Thymus (tissue), 11 donors: ENCODE measurements at regions not wholly inside any gene's neighbourhood (a gene's known extent, or its start where the extent isn't known, plus 50 kb on each side); places are given as distances from the start of the nearest gene placed in this dataset.
"Not testable (repeated sequence)": the region's sequence is repeated elsewhere in the genome, so short reads cannot be mapped to it uniquely, and the experiment has no call there.

Experiments
- DNase-seq, 9 donors: peaks; one replicate each; pipeline ENCODE4 v3.0.0-alpha.2; 2013; ENCODE audit warnings: low spot score in 9 of 9, low read depth in 6 of 9, missing footprints in 1 of 9
- H3K27ac ChIP-seq, 2 donors: one replicate each; pipeline ENCODE4 v1.5.1; 2013; ENCODE audit warnings: control low read depth in 1 of 2, low read depth in 1 of 2, low read length in 1 of 2, mild to moderate bottlenecking in 1 of 2, moderate library complexity in 1 of 2
- H3K27me3 ChIP-seq, 2 donors: one replicate each; pipeline ENCODE4 v1.5.1; 2013; ENCODE audit warnings: low read length in 1 of 2; ENCODE audit not compliant: control insufficient read depth in 2 of 2, insufficient read depth in 1 of 2
- H3K36me3 ChIP-seq, 2 donors: one replicate each; pipeline ENCODE4 v1.5.1; 2013; ENCODE audit warnings: low read length in 1 of 2, mild to moderate bottlenecking in 1 of 2, moderate library complexity in 1 of 2; ENCODE audit not compliant: control insufficient read depth in 2 of 2, insufficient read depth in 2 of 2
- H3K4me1 ChIP-seq, 2 donors: one replicate each; pipeline ENCODE4 v1.5.1; 2013; ENCODE audit warnings: low read length in 2 of 2; ENCODE audit not compliant: control insufficient read depth in 2 of 2, insufficient read depth in 2 of 2
- H3K4me3 ChIP-seq, 2 donors: one replicate each; pipeline ENCODE4 v1.5.1; 2013; ENCODE audit warnings: low read length in 2 of 2, control low read depth in 1 of 2, mild to moderate bottlenecking in 1 of 2
- H3K9me3 ChIP-seq, 2 donors: one replicate each; pipeline ENCODE4 v1.5.1; 2013; ENCODE audit warnings: low read length in 1 of 2, mild to moderate bottlenecking in 1 of 2; ENCODE audit not compliant: control insufficient read depth in 2 of 2, insufficient read depth in 1 of 2
- WGBS: extraction: QIAGEN DNeasy Blood & Tissue Kit; methylation state at CpG from one replicate; pipeline ENCODE4 v1.1.7; 2013; 5-methylcytosine and 5-hydroxymethylcytosine counted together
- donor health status: healthy.

- Histone ChIP-seq H3K4me3 (no peak overlapping the region), H3K9me3 (no peaks in the 10 kb centered on the region), H3K36me3 (no peaks in the 10 kb centered on the region), H3K27me3 (no peaks in the 10 kb centered on the region), H3K4me1 (no peaks in the 10 kb centered on the region), H3K27ac (no peak overlapping the region)
- WGBS: 79% methylated on average over 2 of the region's 2 CpGs
- DNase-seq: no peak
Observed at GRCh38 chr14:30194741-30195148, 267.1 kb upstream of the PRKD1 start.

- Histone ChIP-seq H3K9me3 (no peaks in the 10 kb centered on the region), H3K27me3 (no peaks in the 10 kb centered on the region), H3K27ac (no peak overlapping the region), H3K4me3 (no peak overlapping the region), H3K36me3 (no peaks in the 10 kb centered on the region), H3K4me1 (no peaks in the 10 kb centered on the region)
- WGBS: 66% methylated on average over 3 of the region's 3 CpGs
- DNase-seq: no peak
Observed at GRCh38 chr14:30195941-30196340, 268.3 kb upstream of the PRKD1 start.

- no peaks in the 10 kb centered on the region for H3K27me3 ChIP-seq
- WGBS: 94% methylated on average over 2 of the region's 2 CpGs
- H3K36me3 ChIP-seq: no peaks in the 10 kb centered on the region
- no peaks in the 10 kb centered on the region for H3K4me1 ChIP-seq
- no peak overlapping the region for H3K4me3 ChIP-seq
- DNase-seq: no peak
- no peak overlapping the region for H3K27ac ChIP-seq
- H3K9me3 ChIP-seq: no peaks in the 10 kb centered on the region
Observed at GRCh38 chr14:30196861-30197260, 269.2 kb upstream of the PRKD1 start.

DNA sequence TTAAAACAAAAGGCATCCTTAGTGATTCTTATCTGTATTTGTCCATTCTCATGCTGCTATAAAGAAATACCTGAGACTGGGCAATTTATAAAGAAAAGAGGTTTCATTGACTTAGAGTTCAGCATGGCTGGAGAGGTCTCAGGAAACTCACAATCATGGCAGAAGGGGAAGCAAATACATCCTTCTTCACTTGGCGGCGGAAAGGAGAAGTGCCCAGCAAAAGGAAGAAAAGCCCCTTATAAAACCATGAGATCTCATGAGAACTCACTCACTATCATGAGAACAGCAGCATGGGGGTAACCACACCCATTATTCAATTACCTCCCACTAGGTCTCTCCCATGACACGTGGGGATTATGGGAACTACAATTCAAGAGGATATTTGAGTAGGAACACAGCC is 271.1 kb upstream of the PRKD1 start:
- not testable (repeated sequence) for H3K9me3 ChIP-seq, H3K4me3 ChIP-seq, H3K4me1 ChIP-seq, H3K36me3 ChIP-seq, H3K27ac ChIP-seq, DNase-seq, H3K27me3 ChIP-seq
- WGBS: 26% methylated on average over 3 of the region's 3 CpGs

- no peak for DNase-seq
- WGBS: 96% methylated on average over 2 of the region's 2 CpGs
- no peaks in the 10 kb centered on the region for H3K27me3 ChIP-seq
Observed at GRCh38 chr14:30204431-30204980, 276.9 kb upstream of the PRKD1 start.

GRCh38 chr14:30209136-30209535 is 281.5 kb upstream of the PRKD1 start:
- WGBS: 90% methylated on average over 1 of the region's 1 CpG
- H3K4me1 ChIP-seq: no peaks in the 10 kb centered on the region
- H3K4me3 ChIP-seq: no peak overlapping the region
- no peak overlapping the region for H3K27ac ChIP-seq
- no peaks in the 10 kb centered on the region for H3K36me3 ChIP-seq
- no peak for DNase-seq
- no peaks in the 10 kb centered on the region for H3K27me3 ChIP-seq
- no peaks in the 10 kb centered on the region for H3K9me3 ChIP-seq

More at GRCh38 chr14:30204431-30204980, 276.9 kb upstream of the PRKD1 start:
- Histone ChIP-seq H3K27ac (no peak overlapping the region), H3K4me3 (no peak overlapping the region), H3K4me1 (no peaks in the 10 kb centered on the region), H3K9me3 (no peaks in the 10 kb centered on the region), H3K36me3 (no peaks in the 10 kb centered on the region)

DNA sequence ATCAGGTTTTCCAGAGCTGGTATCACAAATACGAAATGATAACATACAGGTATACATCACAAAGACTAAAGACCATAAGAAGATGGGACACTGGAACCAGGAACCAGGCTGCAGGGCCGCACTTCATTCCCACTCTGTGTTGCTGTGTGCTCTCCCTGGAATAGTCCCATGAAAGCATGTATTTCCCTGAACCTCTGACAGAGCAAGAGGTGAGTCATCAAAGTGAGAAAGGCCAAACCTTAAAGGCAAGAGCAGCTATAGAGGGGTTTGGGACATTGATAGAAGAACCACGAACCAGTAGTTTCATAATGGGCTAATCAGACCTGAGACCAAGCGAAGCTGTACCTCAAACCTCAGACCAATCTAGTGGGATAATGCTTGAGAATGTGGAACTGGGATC is 283.0 kb upstream of the PRKD1 start:
- 92% methylated on average over 4 of the region's 4 CpGs for WGBS
- no peaks in the 10 kb centered on the region for H3K36me3 ChIP-seq
- no peak overlapping the region for H3K27ac ChIP-seq
- H3K9me3 ChIP-seq: no peaks in the 10 kb centered on the region
- no peaks in the 10 kb centered on the region for H3K27me3 ChIP-seq
- DNase-seq: no peak
- H3K4me3 ChIP-seq: no peak overlapping the region
- H3K4me1 ChIP-seq: no peaks in the 10 kb centered on the region

DNA sequence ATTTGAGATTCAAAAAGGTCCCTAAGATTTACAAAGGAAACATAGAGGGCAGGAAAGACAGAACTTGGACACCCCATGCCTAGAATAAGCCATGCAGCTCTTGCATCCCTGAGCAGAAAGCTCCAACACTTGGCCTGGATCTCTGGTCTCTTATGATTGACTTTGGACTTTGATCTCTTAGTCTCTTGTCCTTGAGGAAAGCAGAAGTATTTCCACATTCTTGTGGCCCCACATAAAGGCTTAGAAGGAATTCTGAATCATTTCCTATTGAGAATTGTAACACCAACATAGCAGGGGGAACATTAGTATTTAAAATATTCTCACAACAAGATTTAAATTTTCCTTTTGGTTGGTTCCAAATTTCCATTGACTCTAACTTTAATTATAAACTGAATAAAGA is 283.7 kb upstream of the PRKD1 start:
- Histone ChIP-seq H3K9me3 (no peaks in the 10 kb centered on the region), H3K27ac (no peak overlapping the region), H3K36me3 (no peaks in the 10 kb centered on the region), H3K4me1 (no peaks in the 10 kb centered on the region), H3K4me3 (no peak overlapping the region), H3K27me3 (no peaks in the 10 kb centered on the region)
- DNase-seq: no peak

DNA sequence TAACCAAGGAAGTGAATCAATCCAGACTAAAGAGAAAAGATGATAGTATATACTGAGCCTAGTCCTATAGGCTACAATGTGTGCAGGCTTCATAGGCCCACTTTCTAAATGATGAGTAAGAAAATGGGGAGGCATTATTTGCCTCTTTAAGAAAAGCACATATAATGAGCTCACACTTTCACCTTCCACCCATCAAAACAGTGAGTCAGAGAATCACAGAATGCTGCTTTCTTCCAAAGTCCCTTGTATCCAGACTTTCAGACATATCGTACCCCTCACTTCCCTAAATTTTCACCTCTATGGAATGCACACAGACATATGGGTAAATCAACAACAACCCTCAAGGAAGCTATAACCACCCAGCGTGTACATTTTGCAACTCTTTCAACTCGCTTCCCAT is 286.4 kb upstream of the PRKD1 start:
- WGBS: 77% methylated on average over 3 of the region's 3 CpGs
- DNase-seq: no peak
- Histone ChIP-seq H3K4me3 (no peak overlapping the region), H3K9me3 (no peaks in the 10 kb centered on the region), H3K27ac (no peak overlapping the region), H3K27me3 (no peaks in the 10 kb centered on the region), H3K4me1 (no peaks in the 10 kb centered on the region), H3K36me3 (no peaks in the 10 kb centered on the region)
